ENCODE measurements at regions not wholly inside any gene's neighbourhood (a gene's known extent, or its start where the extent isn't known, plus 50 kb on each side); places are given as distances from the start of the nearest gene placed in this dataset.

DNA sequence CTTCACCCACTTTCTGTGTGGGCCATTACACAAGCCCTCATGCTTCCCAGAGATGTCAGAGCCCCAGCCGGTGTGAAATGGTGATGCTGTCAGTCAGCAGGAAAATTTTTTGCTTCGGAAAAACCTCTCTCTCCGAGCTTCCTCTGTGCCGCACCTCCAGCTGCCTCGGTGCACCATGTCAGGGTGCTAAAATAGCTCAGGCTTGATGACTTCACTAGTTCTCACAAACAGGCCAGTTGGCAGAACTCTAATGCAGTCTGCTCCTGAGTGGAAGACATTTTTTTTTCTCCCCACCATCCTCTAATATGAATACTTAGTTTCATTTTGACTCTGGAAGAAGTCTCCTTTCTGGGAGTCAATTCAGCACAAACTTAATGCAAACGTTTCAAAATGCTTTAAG, 71.3 kb downstream of the KLF12 start:
- TF ChIP-seq, protein P1, sequence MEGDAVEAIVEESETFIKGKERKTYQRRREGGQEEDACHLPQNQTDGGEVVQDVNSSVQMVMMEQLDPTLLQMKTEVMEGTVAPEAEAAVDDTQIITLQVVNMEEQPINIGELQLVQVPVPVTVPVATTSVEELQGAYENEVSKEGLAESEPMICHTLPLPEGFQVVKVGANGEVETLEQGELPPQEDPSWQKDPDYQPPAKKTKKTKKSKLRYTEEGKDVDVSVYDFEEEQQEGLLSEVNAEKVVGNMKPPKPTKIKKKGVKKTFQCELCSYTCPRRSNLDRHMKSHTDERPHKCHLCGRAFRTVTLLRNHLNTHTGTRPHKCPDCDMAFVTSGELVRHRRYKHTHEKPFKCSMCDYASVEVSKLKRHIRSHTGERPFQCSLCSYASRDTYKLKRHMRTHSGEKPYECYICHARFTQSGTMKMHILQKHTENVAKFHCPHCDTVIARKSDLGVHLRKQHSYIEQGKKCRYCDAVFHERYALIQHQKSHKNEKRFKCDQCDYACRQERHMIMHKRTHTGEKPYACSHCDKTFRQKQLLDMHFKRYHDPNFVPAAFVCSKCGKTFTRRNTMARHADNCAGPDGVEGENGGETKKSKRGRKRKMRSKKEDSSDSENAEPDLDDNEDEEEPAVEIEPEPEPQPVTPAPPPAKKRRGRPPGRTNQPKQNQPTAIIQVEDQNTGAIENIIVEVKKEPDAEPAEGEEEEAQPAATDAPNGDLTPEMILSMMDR (IDR thresholded peaks at IDR 0.05; ENCODE audit: insufficient read depth, low read depth, low read length, missing control alignments): no peak
- DNase-seq (ENCODE audit: low read depth): peak; percentile 85
- peak overlapping the region; percentile 45 for H3K4me3 ChIP-seq (ENCODE audit: low read depth, low read length)

DNA sequence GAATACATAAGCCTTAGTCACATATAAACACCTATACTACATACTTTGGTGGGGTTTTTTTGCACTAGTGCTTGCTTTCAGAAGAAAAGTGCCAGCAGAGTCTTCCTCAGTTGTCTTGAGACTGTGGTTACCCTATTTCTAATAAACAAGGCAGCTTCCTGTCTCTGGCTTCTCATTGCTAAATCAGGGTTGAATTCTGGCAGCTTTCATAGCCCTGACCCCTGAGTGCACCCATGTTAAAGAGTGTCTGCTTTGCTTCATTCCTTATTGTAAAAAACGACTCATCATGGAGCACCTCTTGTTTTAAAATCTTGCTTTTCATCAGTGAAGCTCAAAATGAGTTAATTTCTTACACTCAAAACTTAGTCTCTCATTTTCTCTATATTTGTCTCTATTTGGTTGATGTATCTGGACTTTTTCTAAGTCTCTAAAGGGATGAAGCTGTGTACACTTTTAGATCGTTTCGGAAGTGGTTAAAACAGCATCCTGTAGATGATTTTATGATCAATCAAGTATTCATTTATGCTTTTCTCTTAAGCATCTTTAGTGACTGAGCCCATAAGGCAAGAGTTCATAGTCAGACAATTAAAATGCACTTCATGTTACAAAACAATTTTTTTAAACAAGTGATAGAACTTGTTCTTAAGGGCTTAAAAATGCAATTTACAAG, 72.1 kb downstream of the KLF12 start:
- TF ChIP-seq, protein P1 (IDR thresholded peaks at IDR 0.05; ENCODE audit: insufficient read depth, low read depth, low read length, missing control alignments): no peak
- peak; percentile 84 for DNase-seq (ENCODE audit: low read depth)
- H3K4me3 ChIP-seq (ENCODE audit: low read depth, low read length): peak overlapping the region; percentile 45

DNA sequence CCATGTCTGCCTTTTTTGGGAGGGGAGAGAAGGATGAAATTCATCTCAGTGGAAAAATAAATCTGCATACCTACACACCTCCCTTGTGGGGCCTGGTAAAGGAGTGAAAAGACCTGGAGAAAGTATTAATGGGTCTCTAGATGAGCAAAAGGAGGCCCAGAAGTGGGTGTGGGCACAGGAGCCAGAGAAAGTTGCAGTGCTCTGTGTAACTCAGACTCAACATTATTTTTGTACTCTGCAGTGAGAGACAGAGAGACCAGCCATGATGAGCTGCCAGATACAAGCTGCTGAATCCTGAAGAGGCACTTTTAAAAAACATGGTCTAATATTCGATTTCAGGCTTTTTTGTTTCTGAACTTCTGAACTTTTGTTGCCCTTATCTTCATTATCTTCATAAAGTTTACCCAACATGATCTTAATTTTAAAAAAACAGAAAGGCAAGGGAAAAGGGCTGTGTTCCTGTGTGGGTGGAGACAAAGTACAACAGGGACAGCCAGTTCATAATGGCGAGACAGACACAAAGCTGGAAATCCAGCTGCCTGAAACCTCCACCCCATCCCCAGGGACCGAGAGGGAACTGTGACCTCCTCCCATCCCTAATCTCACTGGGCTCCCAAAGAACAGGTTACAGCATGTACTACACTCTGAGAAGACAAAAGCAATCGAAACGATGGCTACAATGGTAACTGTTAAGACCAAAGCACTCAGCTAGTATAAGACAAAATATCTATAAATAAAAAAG, 77.2 kb downstream of the KLF12 start:
- DNase-seq (ENCODE audit: low read depth): no peak
- TF ChIP-seq, protein P1 (IDR thresholded peaks at IDR 0.05; ENCODE audit: insufficient read depth, low read depth, low read length, missing control alignments): no peak
- no peak overlapping the region for H3K4me3 ChIP-seq (ENCODE audit: low read depth, low read length)

DNA sequence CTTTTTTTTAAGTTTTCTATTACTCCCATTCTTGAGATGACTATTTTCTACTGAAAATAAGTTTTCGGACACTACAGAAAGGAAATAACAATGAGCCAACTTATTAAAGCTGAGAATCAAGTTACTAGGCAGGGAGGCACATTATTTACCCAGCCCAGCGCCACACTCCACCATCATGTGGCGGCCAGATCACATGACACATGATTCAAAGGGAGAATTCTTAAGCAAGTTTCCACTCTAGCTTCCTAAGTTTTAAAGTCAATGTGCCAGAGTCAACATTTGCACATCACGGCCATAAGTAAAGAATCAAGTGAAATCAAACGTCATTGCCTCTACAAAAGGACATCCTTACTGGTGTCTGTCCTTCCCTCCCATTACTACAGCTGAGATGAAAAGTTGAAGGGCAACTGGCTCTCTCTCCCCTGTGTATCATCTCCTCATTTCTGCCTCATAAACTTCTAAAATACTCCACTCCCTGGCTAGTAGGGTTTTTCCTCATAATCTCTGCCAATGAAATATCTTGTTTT, 81.7 kb downstream of the KLF12 start:
- DNase-seq (ENCODE audit: low read depth): no peak
- TF ChIP-seq, protein P1 (IDR thresholded peaks at IDR 0.05; ENCODE audit: insufficient read depth, low read depth, low read length, missing control alignments): no peak
- no peak overlapping the region for H3K4me3 ChIP-seq (ENCODE audit: low read depth, low read length)

DNA sequence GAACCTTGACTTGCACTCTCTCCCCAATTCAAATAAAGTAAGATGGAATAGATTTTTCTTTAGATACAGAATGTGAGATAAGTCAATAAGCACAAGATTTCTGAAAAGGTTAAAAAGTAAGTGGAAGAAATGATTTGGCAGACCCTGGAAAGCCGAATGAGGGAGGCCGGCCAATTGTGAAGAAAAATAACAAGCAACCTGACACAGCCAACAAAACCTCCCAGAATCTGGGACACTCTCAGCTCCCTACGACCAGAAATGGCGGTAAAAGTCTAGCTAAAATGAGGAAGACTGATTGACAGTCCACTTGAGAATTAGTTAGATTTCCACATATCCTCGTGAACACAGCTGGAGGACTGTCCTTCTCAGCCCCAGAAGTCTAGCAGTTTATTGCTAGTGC, 85.4 kb downstream of the KLF12 start:
- no peak for DNase-seq (ENCODE audit: low read depth)
- no peak overlapping the region for H3K4me3 ChIP-seq (ENCODE audit: low read depth, low read length)
- TF ChIP-seq, protein P1 (IDR thresholded peaks at IDR 0.05; ENCODE audit: insufficient read depth, low read depth, low read length, missing control alignments): no peak

DNA sequence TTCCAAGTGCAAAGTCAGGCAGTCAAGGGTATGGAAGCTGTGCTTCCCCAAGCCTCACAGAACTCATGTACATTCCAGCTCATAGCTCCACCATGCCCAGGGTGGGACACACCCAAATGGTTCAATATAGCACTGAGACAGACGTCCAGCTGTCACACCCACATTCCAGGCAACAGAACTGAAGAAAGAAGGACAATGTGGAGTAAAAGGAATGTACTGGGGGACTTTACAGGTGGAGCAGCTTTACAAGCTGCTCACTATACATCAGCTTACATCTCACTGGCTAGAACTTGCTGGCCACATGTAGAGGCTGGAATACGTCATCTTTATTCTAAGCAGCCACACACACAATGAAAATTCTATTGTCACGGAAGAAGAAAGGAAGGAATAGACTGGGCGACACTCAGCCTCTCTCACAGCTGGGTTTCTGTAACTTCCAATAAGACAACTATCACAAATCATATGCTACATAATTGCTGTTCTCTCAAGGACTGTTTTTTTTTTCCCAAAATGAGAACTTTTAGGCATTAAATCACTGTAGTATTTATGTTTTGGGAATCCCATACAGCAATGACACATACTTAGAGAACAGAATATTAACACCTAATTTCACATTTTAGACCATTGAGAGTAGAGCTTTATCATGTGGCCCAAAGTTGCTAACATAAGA, 86.1 kb downstream of the KLF12 start:
- no peak overlapping the region for H3K4me3 ChIP-seq (ENCODE audit: low read depth, low read length)
- no peak for DNase-seq (ENCODE audit: low read depth)
- TF ChIP-seq, protein P1 (IDR thresholded peaks at IDR 0.05; ENCODE audit: insufficient read depth, low read depth, low read length, missing control alignments): no peak

All from GM12865 (cell line).